ENCODE measurements at regions not wholly inside any gene's neighbourhood (a gene's known extent, or its start where the extent isn't known, plus 50 kb on each side); places are given as distances from the start of the nearest gene placed in this dataset.

DNA sequence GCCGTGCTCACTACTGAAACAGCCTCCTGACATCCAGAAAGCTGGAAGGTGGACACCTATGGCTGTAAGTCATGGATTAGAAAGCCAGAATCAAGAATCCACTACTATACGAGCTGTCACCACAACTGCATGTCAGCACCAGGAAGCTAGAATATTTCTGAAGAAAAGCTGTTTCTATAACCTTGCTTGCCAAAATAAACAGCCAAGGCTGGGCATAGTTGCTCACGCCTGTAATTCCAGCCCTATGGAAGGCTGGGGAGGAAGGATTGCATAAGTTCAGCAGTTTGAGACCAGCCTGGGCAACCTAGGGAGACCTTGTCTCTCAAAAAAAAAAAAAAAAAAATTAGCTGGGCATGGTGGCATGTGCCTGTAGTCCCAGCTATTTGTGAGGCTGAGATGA, 96.3 kb upstream of the GAREM1 start:
- TF ChIP-seq, protein P1, sequence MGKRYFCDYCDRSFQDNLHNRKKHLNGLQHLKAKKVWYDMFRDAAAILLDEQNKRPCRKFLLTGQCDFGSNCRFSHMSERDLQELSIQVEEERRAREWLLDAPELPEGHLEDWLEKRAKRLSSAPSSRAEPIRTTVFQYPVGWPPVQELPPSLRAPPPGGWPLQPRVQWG (CRISPR knock-in tag; IDR thresholded peaks at IDR 0.05; ENCODE audit: borderline replicate concordance, low read depth) = no peak
- TF ChIP-seq, protein P2, sequence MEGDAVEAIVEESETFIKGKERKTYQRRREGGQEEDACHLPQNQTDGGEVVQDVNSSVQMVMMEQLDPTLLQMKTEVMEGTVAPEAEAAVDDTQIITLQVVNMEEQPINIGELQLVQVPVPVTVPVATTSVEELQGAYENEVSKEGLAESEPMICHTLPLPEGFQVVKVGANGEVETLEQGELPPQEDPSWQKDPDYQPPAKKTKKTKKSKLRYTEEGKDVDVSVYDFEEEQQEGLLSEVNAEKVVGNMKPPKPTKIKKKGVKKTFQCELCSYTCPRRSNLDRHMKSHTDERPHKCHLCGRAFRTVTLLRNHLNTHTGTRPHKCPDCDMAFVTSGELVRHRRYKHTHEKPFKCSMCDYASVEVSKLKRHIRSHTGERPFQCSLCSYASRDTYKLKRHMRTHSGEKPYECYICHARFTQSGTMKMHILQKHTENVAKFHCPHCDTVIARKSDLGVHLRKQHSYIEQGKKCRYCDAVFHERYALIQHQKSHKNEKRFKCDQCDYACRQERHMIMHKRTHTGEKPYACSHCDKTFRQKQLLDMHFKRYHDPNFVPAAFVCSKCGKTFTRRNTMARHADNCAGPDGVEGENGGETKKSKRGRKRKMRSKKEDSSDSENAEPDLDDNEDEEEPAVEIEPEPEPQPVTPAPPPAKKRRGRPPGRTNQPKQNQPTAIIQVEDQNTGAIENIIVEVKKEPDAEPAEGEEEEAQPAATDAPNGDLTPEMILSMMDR (CRISPR knock-in tag; IDR thresholded peaks at IDR 0.05) = no peak
- no peak for TF ChIP-seq ZNF24 (IDR thresholded peaks at IDR 0.05)
